BLaER1 treated with 17β-estradiol and CSF1 and Interleukin-3, amounts not matched to agents 10 nM and 100 nM (cell line): ENCODE measurements at regions not wholly inside any gene's neighbourhood (a gene's known extent, or its start where the extent isn't known, plus 50 kb on each side); places are given as distances from the start of the nearest gene placed in this dataset.
A peak's percentile ranks its signal among the peaks of the same experiment; 100 is the strongest.
"Not testable (repeated sequence)": the region's sequence is repeated elsewhere in the genome, so short reads cannot be mapped to it uniquely, and the experiment has no call there.

Source experiments
- H3K27ac ChIP-seq, 11 experiments: shearing (Covaris generic); formaldehyde crosslinking; 2 replicates each; pipeline ENCODE4 v1.8.1; 2022
- H3K27me3 ChIP-seq, 11 experiments: shearing (Covaris generic); formaldehyde crosslinking; 2 replicates each; pipeline ENCODE4 v1.8.1; 2022
- H3K36me3 ChIP-seq, 11 experiments: shearing (Covaris generic); formaldehyde crosslinking; 2 replicates each; pipeline ENCODE4 v1.8.1; 2022
- H3K4me1 ChIP-seq, 10 experiments: shearing (Covaris generic); formaldehyde crosslinking; 2 replicates each; pipeline ENCODE4 v1.8.1; 2022
- H3K4me2 ChIP-seq, 11 experiments: shearing (Covaris generic); formaldehyde crosslinking; 2 replicates each; pipeline ENCODE4 v1.8.1; 2022
- H3K4me3 ChIP-seq, 10 experiments: shearing (Covaris generic); formaldehyde crosslinking; 2 replicates each; pipeline ENCODE4 v1.8.1; 2022
- H3K9ac ChIP-seq, 11 experiments: shearing (Covaris generic); formaldehyde crosslinking; 2 replicates each; pipeline ENCODE4 v1.8.1; 2022
- H3K9me3 ChIP-seq, 11 experiments: shearing (Covaris generic); formaldehyde crosslinking; replicated peaks in 1 of 11; 2 replicates each; pipeline ENCODE4 v1.8.1; 2022
- H4K20me1 ChIP-seq, 11 experiments: shearing (Covaris generic); formaldehyde crosslinking; 2 replicates each; pipeline ENCODE4 v1.8.1; 2022
- Cebpa-rat ChIP-seq, 11 experiments: shearing (Covaris generic); IDR thresholded peaks; 2 replicates each; pipeline ENCODE4 v1.8.1; 2022

GRCh38 chr2:209141818-209142217, 282.0 kb upstream of the MAP2 start:
- Histone ChIP-seq H3K4me1 (peaks cover 6 to 29% (median 15%) of the 10 kb centered on the region in 10 experiments; a peak in 19 of 20 replicates), H3K4me3 (no peak overlapping the region), H3K9ac (no peak overlapping the region), H3K36me3 (no peaks in the 10 kb centered on the region), H4K20me1 (no peaks in the 10 kb centered on the region), H3K9me3 (peaks cover 0 to 4% (median 0%) of the 10 kb centered on the region in 11 experiments; a peak in 2 of 22 replicates), H3K27me3 (no peaks in the 10 kb centered on the region), H3K27ac (no peak overlapping the region), H3K4me2 (no peak overlapping the region)
- TF ChIP-seq Cebpa-rat (IDR thresholded peaks at IDR 0.05) = no peak

- Histone ChIP-seq H3K4me1 (peaks cover 12 to 51% (median 28%) of the 10 kb centered on the region in 10 experiments; a peak in 19 of 20 replicates), H3K27ac (peak overlapping the region in 9 of 11 experiments; percentile 79 to 89 (median 83); a peak in 16 of 22 replicates), H3K4me2 (peak overlapping the region in 4 of 11 experiments; percentile 74 to 88 (median 78); a peak in 8 of 22 replicates)
- H4K20me1 ChIP-seq, H3K27me3 ChIP-seq, H3K9me3 ChIP-seq, H3K9ac ChIP-seq, H3K36me3 ChIP-seq, H3K4me3 ChIP-seq: not testable (repeated sequence)
These were observed 278.6 kb upstream of the MAP2 start for GRCh38 chr2:209145220-209145691.

GRCh38 chr2:209145941-209146681, 277.7 kb upstream of the MAP2 start:
- H3K9me3 ChIP-seq = no peaks in the 10 kb centered on the region
- TF ChIP-seq Cebpa-rat (IDR thresholded peaks at IDR 0.05) = peak in 7 of 11 experiments; percentile 63 to 93 (median 70); a peak in 16 of 22 replicates
- H3K27ac ChIP-seq = peak overlapping the region; percentile 55 to 89 (median 82); a peak in 21 of 22 replicates
- H3K9ac ChIP-seq = peak overlapping the region in 10 of 11 experiments; percentile 8 to 77 (median 68); a peak in 18 of 22 replicates
- H3K4me3 ChIP-seq = peak overlapping the region in 3 of 10 experiments; percentile 8 to 24 (median 12); a peak in 4 of 20 replicates
- no peaks in the 10 kb centered on the region for H3K36me3 ChIP-seq
- H3K4me1 ChIP-seq = peaks cover 12 to 51% (median 28%) of the 10 kb centered on the region in 10 experiments; a peak in 19 of 20 replicates
- H4K20me1 ChIP-seq = no peaks in the 10 kb centered on the region
- H3K27me3 ChIP-seq = no peaks in the 10 kb centered on the region
- H3K4me2 ChIP-seq = peak overlapping the region; percentile 27 to 88 (median 74)

- Histone ChIP-seq H3K27me3 (no peaks in the 10 kb centered on the region), H3K36me3 (no peaks in the 10 kb centered on the region), H3K4me2 (peak overlapping the region; percentile 27 to 88 (median 74)), H3K27ac (peak overlapping the region; percentile 55 to 89 (median 82)), H3K9me3 (no peaks in the 10 kb centered on the region), H4K20me1 (no peaks in the 10 kb centered on the region), H3K4me1 (peaks cover 12 to 58% (median 27%) of the 10 kb centered on the region in 10 experiments; a peak in 19 of 20 replicates), H3K4me3 (peak overlapping the region in 3 of 10 experiments; percentile 8 to 24 (median 12); a peak in 4 of 20 replicates), H3K9ac (peak overlapping the region in 10 of 11 experiments; percentile 8 to 77 (median 68); a peak in 18 of 22 replicates)
- 0 out of 22 replicates have a peak, but pooled peaks of 1 of the 11 experiments have one; percentile 13 for TF ChIP-seq Cebpa-rat (IDR thresholded peaks at IDR 0.05)
These were observed 277.0 kb upstream of the MAP2 start for GRCh38 chr2:209146682-209147320.

- H4K20me1 ChIP-seq = no peaks in the 10 kb centered on the region
- no peak overlapping the region for H3K4me3 ChIP-seq
- H3K4me1 ChIP-seq = peaks cover 12 to 69% (median 27%) of the 10 kb centered on the region in 10 experiments; a peak in 19 of 20 replicates
- H3K36me3 ChIP-seq = no peaks in the 10 kb centered on the region
- no peak overlapping the region; a peak in 2 of 22 replicates for H3K9ac ChIP-seq
- no peaks in the 10 kb centered on the region for H3K27me3 ChIP-seq
- peak in 1 of 11 experiments; percentile 35; a peak in 2 of 22 replicates for TF ChIP-seq Cebpa-rat (IDR thresholded peaks at IDR 0.05)
- no peaks in the 10 kb centered on the region for H3K9me3 ChIP-seq
- peak overlapping the region in 9 of 11 experiments; percentile 79 to 89 (median 83); a peak in 17 of 22 replicates for H3K27ac ChIP-seq
- peak overlapping the region in 5 of 11 experiments; percentile 0 to 88 (median 76); a peak in 8 of 22 replicates for H3K4me2 ChIP-seq
These were observed 275.9 kb upstream of the MAP2 start for GRCh38 chr2:209147981-209148380.

GRCh38 chr2:209160800-209161588, 262.9 kb upstream of the MAP2 start:
- Histone ChIP-seq H4K20me1 (no peaks in the 10 kb centered on the region), H3K4me1 (no peaks in the 10 kb centered on the region), H3K9me3 (no peaks in the 10 kb centered on the region), H3K36me3 (no peaks in the 10 kb centered on the region), H3K27ac (no peak overlapping the region), H3K4me3 (no peak overlapping the region), H3K27me3 (no peaks in the 10 kb centered on the region), H3K4me2 (no peak overlapping the region), H3K9ac (no peak overlapping the region)
- no peak for TF ChIP-seq Cebpa-rat (IDR thresholded peaks at IDR 0.05)

GRCh38 chr2:209162129-209162528, 261.7 kb upstream of the MAP2 start:
- Histone ChIP-seq H3K4me1 (no peaks in the 10 kb centered on the region), H3K9ac (no peak overlapping the region), H3K27ac (no peak overlapping the region), H4K20me1 (no peaks in the 10 kb centered on the region), H3K36me3 (no peaks in the 10 kb centered on the region), H3K4me3 (no peak overlapping the region), H3K9me3 (no peaks in the 10 kb centered on the region), H3K4me2 (no peak overlapping the region), H3K27me3 (no peaks in the 10 kb centered on the region)
- TF ChIP-seq Cebpa-rat (IDR thresholded peaks at IDR 0.05) = no peak

- H3K4me2 ChIP-seq = no peak overlapping the region
- no peaks in the 10 kb centered on the region for H3K27me3 ChIP-seq
- no peak overlapping the region for H3K27ac ChIP-seq
- no peak overlapping the region for H3K4me3 ChIP-seq
- TF ChIP-seq Cebpa-rat (IDR thresholded peaks at IDR 0.05) = no peak
- no peak overlapping the region for H3K9ac ChIP-seq
- H4K20me1 ChIP-seq = no peaks in the 10 kb centered on the region
- no peaks in the 10 kb centered on the region for H3K36me3 ChIP-seq
- no peaks in the 10 kb centered on the region for H3K4me1 ChIP-seq
- peaks cover 0 to 15% (median 6%) of the 10 kb centered on the region in 11 experiments; a peak in 7 of 22 replicates for H3K9me3 ChIP-seq
These were observed 241.9 kb upstream of the MAP2 start for GRCh38 chr2:209181984-209182383.

GRCh38 chr2:209186886-209187285, 237.0 kb upstream of the MAP2 start:
- H3K27ac ChIP-seq, H4K20me1 ChIP-seq, H3K4me2 ChIP-seq, H3K36me3 ChIP-seq, H3K9me3 ChIP-seq, H3K9ac ChIP-seq, H3K27me3 ChIP-seq, H3K4me3 ChIP-seq: not testable (repeated sequence)
- H3K4me1 ChIP-seq = peaks cover 18 to 31% (median 25%) of the 10 kb centered on the region in 10 experiments
